Smooth muscle cell (in vitro differentiated cells): ENCODE measurements at regions not wholly inside any gene's neighbourhood (a gene's known extent, or its start where the extent isn't known, plus 50 kb on each side); places are given as distances from the start of the nearest gene placed in this dataset.

Experiments used
- DNase-seq: peaks from one replicate; lab custom pipeline; 2025; ENCODE audit not compliant: unreplicated experiment; lab: John Stamatoyannopoulos, UW
- H2AFZ ChIP-seq: fragments of 200-600 bp; sonication (generic); 2 replicates; pipeline ENCODE4 v1.6.0; 2016; ENCODE audit warnings: antibody characterized with exemption, low read depth, mild to moderate bottlenecking
- H3F3A ChIP-seq: fragments of 200-600 bp; sonication (generic); 2 replicates; pipeline ENCODE4 v1.6.0; 2017; ENCODE audit warnings: antibody characterized with exemption, low read depth
- H3K27ac ChIP-seq: fragments of 200-600 bp; sonication (generic); 2 replicates; pipeline ENCODE4 v1.5.1; 2016; ENCODE audit warnings: low read depth, mild to moderate bottlenecking
- H3K27me3 ChIP-seq: fragments of 200-600 bp; sonication (generic); 2 replicates; pipeline ENCODE4 v1.6.1; 2016; ENCODE audit warnings: low read depth, mild to moderate bottlenecking
- H3K36me3 ChIP-seq: fragments of 200-600 bp; sonication (generic); 2 replicates; pipeline ENCODE4 v1.5.1; 2016; ENCODE audit warnings: low read depth
- H3K4me1 ChIP-seq: fragments of 200-600 bp; sonication (generic); 2 replicates; pipeline ENCODE4 v1.5.1; 2016; ENCODE audit warnings: low read depth
- H3K4me2 ChIP-seq: fragments of 200-600 bp; sonication (generic); 2 replicates; pipeline ENCODE4 v1.6.0; 2016; ENCODE audit warnings: mild to moderate bottlenecking
- H3K4me3 ChIP-seq: fragments of 200-600 bp; sonication (generic); 2 replicates; pipeline ENCODE4 v1.5.1; 2016; ENCODE audit warnings: mild to moderate bottlenecking
- H3K79me2 ChIP-seq: fragments of 200-600 bp; sonication (generic); 2 replicates; pipeline ENCODE4 v1.6.0; 2016; ENCODE audit warnings: low read depth, mild to moderate bottlenecking
- H3K9ac ChIP-seq: fragments of 200-600 bp; sonication (generic); 2 replicates; pipeline ENCODE4 v1.6.0; 2016; ENCODE audit warnings: low read depth
- H3K9me3 ChIP-seq: fragments of 200-600 bp; sonication (generic); replicated peaks from 2 replicates; pipeline ENCODE4 v1.5.1; 2016; ENCODE audit warnings: low read depth
- H4K20me1 ChIP-seq: fragments of 200-600 bp; sonication (generic); 2 replicates; pipeline ENCODE4 v1.6.0; 2016; ENCODE audit warnings: low read depth
- WGBS: methylation state at CpG from one replicate; pipeline ENCODE4 v1.1.7; 2016; ENCODE audit warnings: low lambda C conversion rate; 5-methylcytosine and 5-hydroxymethylcytosine counted together
- TF ChIP-seq, protein P1 (sequence below): fragments of 200-600 bp; sonication (generic); IDR thresholded peaks from 2 replicates; pipeline ENCODE4 v1.5.1; 2017; ENCODE audit warnings: borderline replicate concordance, mild to moderate bottlenecking, antibody characterized with exemption; ENCODE audit not compliant: insufficient read depth, poor library complexity, severe bottlenecking

DNA sequence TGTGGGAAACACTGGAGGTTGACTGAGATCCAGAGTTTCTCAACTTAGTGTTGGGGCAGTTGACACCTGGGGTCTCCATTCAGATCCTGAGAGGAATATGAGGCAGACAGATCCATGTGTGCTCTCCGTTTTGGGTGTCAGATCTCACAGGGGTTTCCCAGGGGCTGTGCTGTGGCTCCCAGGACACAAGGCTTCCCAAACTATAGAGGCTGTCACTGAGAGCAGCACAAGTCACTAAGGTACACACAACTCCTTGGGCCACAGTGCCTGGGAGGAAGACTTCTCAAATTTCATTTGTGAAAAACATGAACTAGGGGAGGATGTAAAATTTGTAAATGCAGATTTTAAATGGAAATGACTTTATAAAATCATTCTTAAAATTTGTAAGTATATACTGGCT lies 363.6 kb downstream of the FBXO8 start:
- Histone ChIP-seq H2AFZ (peak overlapping the region; percentile 8), H3F3A (peaks cover 5% of the 10 kb centered on the region), H3K36me3 (no peaks in the 10 kb centered on the region), H3K4me1 (peaks cover 23% of the 10 kb centered on the region), H4K20me1 (no peaks in the 10 kb centered on the region), H3K4me3 (no peak overlapping the region), H3K9ac (no peak overlapping the region), H3K4me2 (no peak overlapping the region), H3K27ac (no peak overlapping the region), H3K79me2 (no peaks in the 10 kb centered on the region), H3K9me3 (no peaks in the 10 kb centered on the region), H3K27me3 (no peaks in the 10 kb centered on the region)
- 88% methylated on average over 1 of the region's 1 CpG for WGBS
- DNase-seq: no peak
- TF ChIP-seq, protein P1, sequence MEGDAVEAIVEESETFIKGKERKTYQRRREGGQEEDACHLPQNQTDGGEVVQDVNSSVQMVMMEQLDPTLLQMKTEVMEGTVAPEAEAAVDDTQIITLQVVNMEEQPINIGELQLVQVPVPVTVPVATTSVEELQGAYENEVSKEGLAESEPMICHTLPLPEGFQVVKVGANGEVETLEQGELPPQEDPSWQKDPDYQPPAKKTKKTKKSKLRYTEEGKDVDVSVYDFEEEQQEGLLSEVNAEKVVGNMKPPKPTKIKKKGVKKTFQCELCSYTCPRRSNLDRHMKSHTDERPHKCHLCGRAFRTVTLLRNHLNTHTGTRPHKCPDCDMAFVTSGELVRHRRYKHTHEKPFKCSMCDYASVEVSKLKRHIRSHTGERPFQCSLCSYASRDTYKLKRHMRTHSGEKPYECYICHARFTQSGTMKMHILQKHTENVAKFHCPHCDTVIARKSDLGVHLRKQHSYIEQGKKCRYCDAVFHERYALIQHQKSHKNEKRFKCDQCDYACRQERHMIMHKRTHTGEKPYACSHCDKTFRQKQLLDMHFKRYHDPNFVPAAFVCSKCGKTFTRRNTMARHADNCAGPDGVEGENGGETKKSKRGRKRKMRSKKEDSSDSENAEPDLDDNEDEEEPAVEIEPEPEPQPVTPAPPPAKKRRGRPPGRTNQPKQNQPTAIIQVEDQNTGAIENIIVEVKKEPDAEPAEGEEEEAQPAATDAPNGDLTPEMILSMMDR: no peak

DNA sequence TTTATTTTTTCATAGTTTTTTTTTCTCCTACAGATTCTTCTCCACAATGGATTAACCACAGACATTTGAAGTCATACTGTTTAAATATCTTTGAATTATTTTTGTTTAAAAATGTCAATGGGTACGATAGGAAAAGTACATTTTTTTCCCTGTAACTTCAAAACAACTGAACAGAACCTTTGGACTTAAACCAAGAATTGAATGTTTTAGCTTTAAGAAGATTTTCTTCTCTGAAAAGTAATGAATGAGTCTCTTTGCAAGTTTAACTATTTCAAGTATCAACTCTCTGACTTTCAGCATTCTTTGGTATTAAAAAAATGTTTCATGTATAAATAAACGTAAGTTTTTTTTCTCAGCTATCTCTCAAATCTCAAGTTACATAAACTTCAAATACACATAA lies 364.3 kb downstream of the FBXO8 start:
- Histone ChIP-seq H3K9ac (no peak overlapping the region), H3K9me3 (no peaks in the 10 kb centered on the region), H3K36me3 (no peaks in the 10 kb centered on the region), H4K20me1 (no peaks in the 10 kb centered on the region), H3K4me2 (no peak overlapping the region), H3K27ac (no peak overlapping the region), H3K4me1 (peaks cover 19% of the 10 kb centered on the region), H3K4me3 (no peak overlapping the region), H3K79me2 (no peaks in the 10 kb centered on the region), H3K27me3 (no peaks in the 10 kb centered on the region), H2AFZ (no peak overlapping the region), H3F3A (peaks cover 5% of the 10 kb centered on the region)
- TF ChIP-seq, protein P1: no peak
- no peak for DNase-seq
- 83% methylated on average over 2 of the region's 2 CpGs for WGBS

DNA sequence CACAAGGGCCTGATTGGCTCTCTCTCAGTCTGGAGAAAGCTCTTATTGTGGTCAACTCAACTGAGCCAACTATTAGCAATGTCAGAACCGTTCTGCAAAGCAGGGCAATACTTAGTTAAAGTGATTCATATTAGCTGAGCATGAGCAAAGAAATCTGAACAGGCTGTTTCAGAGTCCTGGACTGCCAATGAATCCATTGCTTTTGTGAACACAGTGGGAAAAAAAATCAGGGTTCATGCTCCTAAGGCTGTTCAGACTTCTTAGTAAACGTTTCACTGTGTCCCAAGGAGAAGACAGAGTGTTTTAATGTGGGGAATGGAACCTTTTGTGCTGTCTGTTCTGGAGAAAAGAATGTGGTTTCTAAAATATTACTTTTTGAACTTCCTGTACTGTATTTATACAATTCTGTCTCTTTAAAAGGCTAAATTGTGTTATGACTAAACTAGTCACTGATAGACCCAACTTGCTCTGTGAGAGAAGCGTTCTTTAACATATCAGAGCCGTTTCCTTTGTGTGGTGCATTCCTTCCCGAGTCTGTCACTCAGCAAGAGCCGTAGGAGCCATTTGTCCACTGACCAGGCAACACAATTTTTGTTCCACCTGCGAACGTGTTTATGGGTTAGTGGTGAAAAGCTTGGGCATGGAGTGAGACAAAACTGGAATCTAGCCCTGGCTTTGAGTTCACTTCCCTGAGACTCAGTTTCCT lies 366.1 kb downstream of the FBXO8 start:
- no peaks in the 10 kb centered on the region for H3K79me2 ChIP-seq
- H3K27ac ChIP-seq: peak overlapping the region; percentile 92
- H3K4me1 ChIP-seq: peaks cover 19% of the 10 kb centered on the region
- no peaks in the 10 kb centered on the region for H4K20me1 ChIP-seq
- peak overlapping the region; percentile 86 for H2AFZ ChIP-seq
- TF ChIP-seq, protein P1: no peak
- peak overlapping the region; percentile 9 for H3K4me3 ChIP-seq
- H3F3A ChIP-seq: peaks cover 5% of the 10 kb centered on the region
- no peak for DNase-seq
- H3K36me3 ChIP-seq: no peaks in the 10 kb centered on the region
- peak overlapping the region; percentile 66 for H3K9ac ChIP-seq
- no peaks in the 10 kb centered on the region for H3K9me3 ChIP-seq
- 17% methylated on average over 8 of the region's 8 CpGs for WGBS
- no peaks in the 10 kb centered on the region for H3K27me3 ChIP-seq
- H3K4me2 ChIP-seq: peak overlapping the region; percentile 80

DNA sequence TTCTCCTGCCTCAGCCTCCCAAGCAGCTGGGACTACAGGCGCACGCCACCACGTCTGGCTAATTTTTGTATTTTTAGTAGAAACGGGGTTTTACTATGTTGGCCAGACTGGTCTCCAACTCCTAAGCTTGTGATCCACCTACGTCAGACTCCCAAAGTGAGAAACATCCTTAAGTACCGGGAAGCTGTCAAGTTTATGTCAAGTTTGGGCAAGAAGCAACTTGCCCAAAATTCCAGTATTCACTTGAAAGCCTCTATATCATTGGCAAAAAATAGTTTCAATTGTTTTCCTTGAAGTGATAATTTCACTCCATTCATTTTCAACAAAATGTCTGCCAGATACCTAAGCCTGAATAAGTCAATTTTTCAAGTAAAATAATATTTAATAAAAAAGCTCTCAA lies 370.0 kb downstream of the FBXO8 start:
- H3F3A ChIP-seq: peaks cover 5% of the 10 kb centered on the region
- H3K27ac ChIP-seq: no peak overlapping the region
- H2AFZ ChIP-seq: no peak overlapping the region
- no peaks in the 10 kb centered on the region for H4K20me1 ChIP-seq
- no peak overlapping the region for H3K4me3 ChIP-seq
- no peak overlapping the region for H3K4me2 ChIP-seq
- no peaks in the 10 kb centered on the region for H3K79me2 ChIP-seq
- H3K27me3 ChIP-seq: no peaks in the 10 kb centered on the region
- no peak for DNase-seq
- H3K36me3 ChIP-seq: no peaks in the 10 kb centered on the region
- WGBS: 94% methylated on average over 6 of the region's 6 CpGs
- H3K9me3 ChIP-seq: no peaks in the 10 kb centered on the region
- no peak overlapping the region for H3K9ac ChIP-seq
- TF ChIP-seq, protein P1: no peak
- H3K4me1 ChIP-seq: peaks cover 19% of the 10 kb centered on the region
